AG04449 (cell line): ENCODE measurements at regions not wholly inside any gene's neighbourhood (a gene's known extent, or its start where the extent isn't known, plus 50 kb on each side); places are given as distances from the start of the nearest gene placed in this dataset.

ENCODE experiments used
- CTCF ChIA-PET: fragments of 350-600 bp; formaldehyde crosslinking; extraction: SDS; loops from one replicate; lab custom pipeline; 2021; ENCODE audit warnings: antibody characterized with exemption; lab: Yijun Ruan, JAX
- POLR2A ChIA-PET: fragments of 400-600, 350-600 bp; formaldehyde crosslinking; extraction: SDS; loops from one replicate; lab custom pipeline; 2020; ENCODE audit warnings: antibody characterized with exemption, inconsistent platforms; lab: Yijun Ruan, JAX
- DNase-seq: peaks from one replicate; pipeline ENCODE4 v3.0.0-alpha.2; 2010; ENCODE audit warnings: low read depth, low spot score
- H3K4me3 ChIP-seq: 2 replicates; pipeline ENCODE4 v1.5.1; 2011; ENCODE audit warnings: low read depth, mild to moderate bottlenecking, control low read depth, low read length
- CTCF ChIP-seq: IDR thresholded peaks from one replicate; pipeline ENCODE4 v1.5.1; 2011; ENCODE audit warnings: mild to moderate bottlenecking, moderate library complexity, low read length, control low read depth, inconsistent platforms; ENCODE audit not compliant: insufficient read depth; ENCODE audit errors: missing control alignments

GRCh38 chr1:184875218-184875617, 99.1 kb downstream of the NIBAN1 start:
- CTCF ChIA-PET, result interaction anchor here (1.0 to 1.1 kb wide), 2 partner anchors 9 to 38 kb away, joined by 3 read pairs; no protein-coding TSS in a partner anchor
- no peak for DNase-seq
- no peak overlapping the region for H3K4me3 ChIP-seq
- TF ChIP-seq CTCF, result no peak
- POLR2A ChIA-PET, result no interaction called here

DNA sequence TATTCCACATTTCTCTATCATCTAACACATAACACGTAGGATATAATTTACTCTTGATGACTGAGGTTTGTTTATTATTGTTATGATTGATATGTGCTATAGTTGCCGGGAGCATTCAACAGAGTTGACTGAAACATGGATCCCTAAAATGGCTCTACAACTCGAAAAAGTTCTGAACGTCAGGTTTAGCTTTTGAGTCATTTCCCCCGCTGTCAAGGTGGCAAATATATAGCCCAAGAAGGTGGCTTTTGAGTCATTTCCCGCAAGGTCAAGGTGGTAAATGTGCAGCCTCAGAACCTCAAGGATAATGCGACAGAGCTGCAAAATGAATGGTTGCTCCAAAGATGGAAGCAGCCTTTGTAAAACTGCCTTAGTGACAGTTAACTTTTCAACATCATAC, 104.0 kb downstream of the NIBAN1 start:
- ChIA-PET CTCF (no interaction called here), POLR2A (no interaction called here)
- no peak for DNase-seq
- H3K4me3 ChIP-seq, result no peak overlapping the region
- no peak for TF ChIP-seq CTCF

DNA sequence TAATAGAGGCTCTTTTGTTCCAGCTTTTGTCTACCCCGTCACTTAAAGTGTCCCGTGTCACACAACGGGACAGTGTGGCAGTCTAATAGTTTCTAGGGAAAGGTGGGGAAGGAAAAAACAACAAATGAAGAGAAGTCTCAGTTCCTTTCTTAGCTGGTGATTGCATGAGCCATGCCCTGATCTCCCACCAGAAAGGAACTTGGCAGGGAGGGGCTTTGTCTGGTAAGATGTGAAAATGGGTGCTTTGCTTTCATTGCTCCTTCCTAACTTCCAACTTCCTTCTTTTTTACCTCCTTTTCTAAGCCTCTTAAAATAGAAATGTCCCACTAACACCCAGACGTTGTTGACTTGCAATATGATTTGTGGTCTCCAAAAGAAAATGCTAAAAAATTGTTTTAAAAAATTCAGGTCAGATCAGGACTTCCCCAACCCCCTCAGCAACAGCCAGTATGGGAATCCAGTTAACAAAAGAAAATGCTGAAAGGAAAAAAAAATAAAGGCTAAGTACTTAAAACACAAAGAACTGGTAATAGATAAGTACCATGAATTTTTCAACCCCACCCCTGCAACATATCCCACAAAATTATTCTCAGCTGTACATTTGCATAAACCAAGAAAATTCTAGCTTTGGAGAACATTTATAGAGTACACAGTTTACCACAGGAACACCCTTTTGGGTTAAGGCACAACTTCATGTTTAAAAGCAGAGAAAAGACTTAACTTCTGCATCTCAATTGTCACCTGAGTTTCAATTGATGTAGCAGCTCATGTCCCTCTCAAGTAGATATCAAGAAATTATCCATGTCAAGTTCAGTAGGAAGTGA, 106.2 kb downstream of the NIBAN1 start:
- no peak overlapping the region for H3K4me3 ChIP-seq
- TF ChIP-seq CTCF, result no peak
- ChIA-PET POLR2A (no interaction called here), CTCF (interaction anchor here (0.6 to 1.1 kb wide), 3 partner anchors 9 to 119 kb away, joined by 3 read pairs; no protein-coding TSS in a partner anchor)
- no peak for DNase-seq

DNA sequence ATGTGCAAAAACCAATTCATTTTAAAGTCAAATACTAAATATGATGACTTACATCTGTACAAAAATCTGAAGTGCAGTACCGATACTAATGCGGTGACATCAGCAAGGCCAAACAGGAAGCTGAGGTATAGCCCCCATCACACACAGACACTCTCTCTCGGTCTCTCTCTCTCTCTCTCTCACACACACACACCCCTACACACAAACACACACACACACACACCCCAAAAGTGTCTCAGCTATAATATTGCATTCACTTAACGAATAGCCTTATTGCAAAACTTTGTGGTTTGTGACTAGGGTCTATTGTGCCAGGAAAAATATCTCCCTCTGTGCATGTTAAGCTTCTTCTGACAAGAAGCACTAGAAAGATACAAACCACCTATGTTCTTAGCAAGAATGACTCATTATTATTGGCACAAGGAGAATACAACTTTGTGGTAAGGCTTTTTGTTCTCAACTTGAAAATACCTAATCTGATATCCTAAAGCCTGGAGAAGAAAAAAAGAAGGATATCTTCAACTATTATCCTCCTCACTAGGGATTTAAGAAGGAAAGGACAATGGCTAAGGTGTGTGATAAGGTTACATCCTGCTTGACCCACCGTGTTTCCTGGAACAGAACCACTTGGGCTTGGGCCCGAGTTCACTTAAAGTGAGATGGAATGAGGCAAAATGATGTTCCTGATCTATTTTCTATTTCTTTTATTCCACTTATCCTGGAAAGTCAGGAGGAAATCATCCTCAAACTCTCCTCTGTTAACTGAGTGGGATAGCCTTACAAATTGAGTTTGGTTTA, 107.1 kb downstream of the NIBAN1 start:
- CTCF ChIA-PET, result interaction anchor here (0.7 to 2.4 kb wide), 5 partner anchors 12 to 302 kb away, joined by 3 to 6 read pairs (median 3); no protein-coding TSS in a partner anchor
- peak; percentile 94 for DNase-seq
- H3K4me3 ChIP-seq, result no peak overlapping the region
- no peak for TF ChIP-seq CTCF
- POLR2A ChIA-PET, result interaction anchor here (0.7 kb wide), 2 partner anchors 38 to 50 kb away, joined by 3 to 4 read pairs; no protein-coding TSS in a partner anchor

DNA sequence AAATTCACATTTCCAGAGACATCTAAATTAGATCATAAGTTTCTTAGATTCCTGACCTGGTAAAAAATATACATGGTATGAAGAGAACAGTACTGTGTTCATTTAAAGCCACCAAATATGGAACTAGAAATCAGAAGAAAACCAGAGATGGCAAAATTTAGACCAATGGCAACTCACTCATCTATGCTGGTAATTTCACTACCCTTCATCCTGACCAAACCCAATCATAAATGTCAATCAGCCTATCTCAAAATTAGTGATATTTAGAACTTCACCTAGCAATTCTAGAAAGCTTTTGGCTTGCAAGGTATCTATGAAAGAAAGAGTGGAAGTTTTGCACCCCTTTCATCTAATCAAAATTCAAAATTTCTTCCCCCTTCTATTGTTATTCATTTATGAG, 107.7 kb downstream of the NIBAN1 start:
- no peak overlapping the region for H3K4me3 ChIP-seq
- ChIA-PET CTCF (interaction anchor here (0.7 to 2.4 kb wide), 6 partner anchors 13 to 303 kb away, joined by 3 to 6 read pairs (median 3); no protein-coding TSS in a partner anchor), POLR2A (no interaction called here)
- TF ChIP-seq CTCF, result no peak
- DNase-seq, result no peak
